AG10803 (cell line): ENCODE measurements at regions not wholly inside any gene's neighbourhood (a gene's known extent, or its start where the extent isn't known, plus 50 kb on each side); places are given as distances from the start of the nearest gene placed in this dataset.

ENCODE experiments used
- DNase-seq: peaks from one replicate; pipeline ENCODE4 v3.0.0; 2010; ENCODE audit warnings: low read depth
- H3K4me3 ChIP-seq: 2 replicates; pipeline ENCODE4 v1.5.1; 2011; ENCODE audit warnings: mild to moderate bottlenecking, low read length, control low read depth
- TF ChIP-seq, protein P1 (sequence below): conservative IDR thresholded peaks from 2 replicates; pipeline ENCODE4 v1.5.1; 2011; ENCODE audit warnings: mild to moderate bottlenecking, low read length, control low read depth, inconsistent platforms

DNA sequence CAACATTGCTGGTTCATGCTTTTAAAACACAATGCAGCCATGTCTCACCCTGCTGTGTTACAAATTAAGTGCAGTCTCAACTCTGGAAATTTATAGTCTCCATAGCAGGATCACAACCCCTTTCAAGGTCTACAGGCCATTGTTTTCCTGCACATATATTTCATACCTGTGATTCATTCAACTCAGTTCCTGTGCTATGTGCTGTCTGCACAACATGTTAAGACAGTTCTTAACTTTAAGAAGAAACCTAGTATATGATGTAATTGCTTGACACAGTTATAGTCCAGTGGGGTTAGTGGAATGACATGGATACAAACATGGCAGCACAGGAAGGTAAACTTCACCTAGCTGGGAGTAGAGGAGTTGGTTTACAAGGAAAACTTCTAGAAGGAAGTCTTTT, 106.4 kb downstream of the IFI44 start:
- H3K4me3 ChIP-seq, result no peak overlapping the region
- DNase-seq, result no peak
- TF ChIP-seq, protein P1, sequence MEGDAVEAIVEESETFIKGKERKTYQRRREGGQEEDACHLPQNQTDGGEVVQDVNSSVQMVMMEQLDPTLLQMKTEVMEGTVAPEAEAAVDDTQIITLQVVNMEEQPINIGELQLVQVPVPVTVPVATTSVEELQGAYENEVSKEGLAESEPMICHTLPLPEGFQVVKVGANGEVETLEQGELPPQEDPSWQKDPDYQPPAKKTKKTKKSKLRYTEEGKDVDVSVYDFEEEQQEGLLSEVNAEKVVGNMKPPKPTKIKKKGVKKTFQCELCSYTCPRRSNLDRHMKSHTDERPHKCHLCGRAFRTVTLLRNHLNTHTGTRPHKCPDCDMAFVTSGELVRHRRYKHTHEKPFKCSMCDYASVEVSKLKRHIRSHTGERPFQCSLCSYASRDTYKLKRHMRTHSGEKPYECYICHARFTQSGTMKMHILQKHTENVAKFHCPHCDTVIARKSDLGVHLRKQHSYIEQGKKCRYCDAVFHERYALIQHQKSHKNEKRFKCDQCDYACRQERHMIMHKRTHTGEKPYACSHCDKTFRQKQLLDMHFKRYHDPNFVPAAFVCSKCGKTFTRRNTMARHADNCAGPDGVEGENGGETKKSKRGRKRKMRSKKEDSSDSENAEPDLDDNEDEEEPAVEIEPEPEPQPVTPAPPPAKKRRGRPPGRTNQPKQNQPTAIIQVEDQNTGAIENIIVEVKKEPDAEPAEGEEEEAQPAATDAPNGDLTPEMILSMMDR, result no peak

DNA sequence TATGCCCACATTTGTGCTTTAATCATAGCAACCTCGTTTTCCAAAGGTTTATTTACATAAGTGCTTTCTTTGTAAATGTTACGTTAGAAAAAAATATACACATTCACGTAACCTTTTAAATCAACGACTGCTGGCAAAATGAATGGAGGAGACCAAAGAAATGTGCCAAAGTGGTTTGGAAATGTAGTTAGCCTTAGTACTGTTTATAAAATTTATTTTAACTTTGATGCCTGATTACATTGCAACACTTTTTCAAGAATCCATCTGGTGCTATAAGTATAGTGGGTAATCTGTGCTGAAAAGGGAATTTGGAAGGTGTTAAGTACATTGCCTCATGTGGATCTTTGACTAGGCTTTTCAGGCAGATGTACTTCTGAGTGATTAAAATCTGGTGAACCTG, 108.9 kb downstream of the IFI44 start:
- TF ChIP-seq, protein P1, result no peak
- DNase-seq, result no peak
- H3K4me3 ChIP-seq, result no peak overlapping the region

DNA sequence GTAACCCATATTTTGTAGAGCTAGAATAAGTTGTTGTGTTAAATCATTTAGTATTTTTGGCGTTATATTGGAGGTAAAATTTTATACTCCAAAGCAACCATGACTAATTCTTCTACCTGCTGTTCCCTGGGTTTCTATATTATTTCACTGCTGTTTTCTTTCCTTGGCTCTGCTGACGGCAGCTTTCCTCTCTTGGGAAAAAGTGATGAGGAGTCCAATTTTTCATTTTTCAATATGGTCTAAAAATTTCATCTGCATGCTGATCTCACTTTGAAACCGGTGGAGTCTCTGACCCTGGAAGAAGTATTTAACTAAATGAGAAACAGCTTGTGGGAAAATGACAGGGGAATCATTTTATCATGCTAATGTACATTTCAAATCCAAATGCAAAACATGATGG, 110.2 kb downstream of the IFI44 start:
- no peak for DNase-seq
- TF ChIP-seq, protein P1, result no peak
- H3K4me3 ChIP-seq, result no peak overlapping the region

DNA sequence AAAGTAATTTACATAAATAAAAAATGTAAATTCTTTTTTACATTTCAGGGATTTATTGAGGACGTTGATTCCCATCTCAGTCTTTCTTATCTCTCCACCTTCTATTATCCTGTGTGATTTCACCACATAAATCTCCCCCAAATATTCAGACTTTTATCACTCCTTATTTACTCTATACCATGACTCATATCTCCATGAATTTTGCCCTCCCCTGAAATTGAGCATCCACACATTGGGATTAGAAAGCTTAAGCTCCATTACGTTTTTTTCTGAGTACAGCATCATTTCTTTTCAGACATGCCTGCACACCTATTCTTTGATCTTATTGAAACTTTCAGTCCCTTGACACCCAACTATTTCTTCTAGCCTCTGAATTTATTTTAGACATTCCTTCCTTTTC, 111.2 kb downstream of the IFI44 start:
- DNase-seq, result no peak
- TF ChIP-seq, protein P1, result no peak
- no peak overlapping the region for H3K4me3 ChIP-seq

DNA sequence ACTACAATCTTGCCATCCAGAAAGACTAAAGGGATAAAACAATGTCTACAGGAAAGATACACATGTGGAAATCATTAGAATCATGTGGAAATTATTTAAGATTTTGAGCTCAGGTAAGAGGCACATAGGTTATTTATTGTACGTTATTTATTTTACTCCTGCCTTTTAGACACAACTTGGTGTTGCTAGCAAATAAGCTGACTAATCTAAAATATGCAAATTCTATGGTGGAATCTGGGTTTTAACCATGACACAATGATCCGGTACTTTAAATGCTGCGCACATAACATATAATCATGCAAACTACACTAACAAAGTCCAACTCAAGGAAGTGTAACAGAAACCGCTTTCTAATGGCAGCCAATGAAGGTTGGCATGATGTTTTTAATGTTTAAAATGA, 112.5 kb downstream of the IFI44 start:
- no peak for DNase-seq
- H3K4me3 ChIP-seq, result no peak overlapping the region
- TF ChIP-seq, protein P1, result no peak

DNA sequence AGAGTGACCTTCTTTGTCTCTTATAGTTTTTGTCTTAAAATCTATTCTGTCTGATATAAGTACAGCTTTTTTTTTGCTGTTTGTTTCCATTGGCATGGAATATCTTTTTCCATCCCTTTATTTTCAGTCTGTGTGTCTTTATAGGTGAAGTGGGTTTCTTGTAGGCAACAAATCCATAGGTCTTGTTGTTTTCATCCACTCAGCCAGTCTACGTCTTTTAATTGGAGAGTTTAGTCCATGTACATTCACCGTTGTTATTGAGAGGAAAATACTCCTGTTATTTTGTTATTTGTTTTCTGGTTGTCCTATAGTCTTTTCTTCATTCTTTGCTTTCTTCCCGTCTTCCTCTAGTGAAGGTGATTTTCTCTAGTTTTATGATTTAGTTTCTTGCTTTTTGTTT, 115.9 kb downstream of the IFI44 start:
- DNase-seq, result no peak
- no peak overlapping the region for H3K4me3 ChIP-seq
- TF ChIP-seq, protein P1, result no peak

DNA sequence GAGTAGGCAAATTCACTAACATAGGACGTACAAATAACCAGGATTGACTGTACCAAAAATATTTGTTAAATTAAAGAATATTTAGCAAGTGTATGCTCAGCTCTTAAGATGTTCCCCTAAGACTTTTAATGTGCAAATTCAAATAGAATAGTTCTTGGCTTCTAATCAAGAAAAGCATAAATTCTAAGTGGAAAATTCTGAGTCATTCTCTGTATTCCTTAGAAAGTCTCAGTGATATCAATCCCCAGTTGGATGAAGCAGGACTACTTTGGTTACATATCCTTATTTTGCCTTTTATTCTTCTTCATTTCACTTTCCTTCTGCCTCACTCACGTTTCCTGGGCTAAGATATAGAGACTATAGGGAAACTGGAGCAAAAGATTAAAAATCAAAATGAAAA, 130.2 kb downstream of the IFI44 start:
- H3K4me3 ChIP-seq, result no peak overlapping the region
- TF ChIP-seq, protein P1, result no peak
- peak; percentile 4 for DNase-seq
